ENCODE measurements at regions not wholly inside any gene's neighbourhood (a gene's known extent, or its start where the extent isn't known, plus 50 kb on each side); places are given as distances from the start of the nearest gene placed in this dataset.

GRCh38 chr4:111174331-111174730 lies 551.5 kb upstream of the PITX2 start:
- H3K4me3 ChIP-seq (ENCODE audit: low read length in 2 of 2) = no peak overlapping the region

GRCh38 chr4:111178231-111178630 lies 555.4 kb upstream of the PITX2 start:
- Histone ChIP-seq H3K4me3 (ENCODE audit: low read length in 2 of 2) (no peak overlapping the region), H3K36me3 (ENCODE audit: control insufficient read depth in 2 of 2, insufficient read depth in 2 of 2, low read length in 2 of 2) (no peaks in the 10 kb centered on the region), H3K9me3 (ENCODE audit: control insufficient read depth in 2 of 2, low read length in 2 of 2) (no peaks in the 10 kb centered on the region), H3K27me3 (ENCODE audit: control insufficient read depth in 2 of 2, insufficient read depth in 2 of 2, low read length in 2 of 2) (no peaks in the 10 kb centered on the region), H3K4me1 (ENCODE audit: control insufficient read depth in 2 of 2, insufficient read depth in 2 of 2, low read length in 2 of 2) (no peaks in the 10 kb centered on the region), H3K9ac (ENCODE audit: low read depth in 1 of 2, low read length in 2 of 2) (no peak overlapping the region), H3K27ac (ENCODE audit: low read depth in 2 of 2, low read length in 2 of 2) (no peak overlapping the region)

More at GRCh38 chr4:111174331-111174730, 551.5 kb upstream of the PITX2 start:
- H3K36me3 ChIP-seq (ENCODE audit: control insufficient read depth in 2 of 2, insufficient read depth in 2 of 2, low read length in 2 of 2) = no peaks in the 10 kb centered on the region
- H3K27ac ChIP-seq (ENCODE audit: low read depth in 2 of 2, low read length in 2 of 2) = no peak overlapping the region
- no peaks in the 10 kb centered on the region for H3K27me3 ChIP-seq (ENCODE audit: control insufficient read depth in 2 of 2, insufficient read depth in 2 of 2, low read length in 2 of 2)
- no peaks in the 10 kb centered on the region for H3K9me3 ChIP-seq (ENCODE audit: control insufficient read depth in 2 of 2, low read length in 2 of 2)
- no peak overlapping the region for H3K9ac ChIP-seq (ENCODE audit: low read depth in 1 of 2, low read length in 2 of 2)
- no peaks in the 10 kb centered on the region for H3K4me1 ChIP-seq (ENCODE audit: control insufficient read depth in 2 of 2, insufficient read depth in 2 of 2, low read length in 2 of 2)

GRCh38 chr4:111187108-111187507 lies 564.2 kb upstream of the PITX2 start:
- Histone ChIP-seq H3K4me1 (ENCODE audit: control insufficient read depth in 2 of 2, insufficient read depth in 2 of 2, low read length in 2 of 2) (no peaks in the 10 kb centered on the region), H3K4me3 (ENCODE audit: low read length in 2 of 2) (no peak overlapping the region), H3K27me3 (ENCODE audit: control insufficient read depth in 2 of 2, insufficient read depth in 2 of 2, low read length in 2 of 2) (no peaks in the 10 kb centered on the region), H3K27ac (ENCODE audit: low read depth in 2 of 2, low read length in 2 of 2) (no peak overlapping the region), H3K9ac (ENCODE audit: low read depth in 1 of 2, low read length in 2 of 2) (no peak overlapping the region), H3K9me3 (ENCODE audit: control insufficient read depth in 2 of 2, low read length in 2 of 2) (no peaks in the 10 kb centered on the region), H3K36me3 (ENCODE audit: control insufficient read depth in 2 of 2, insufficient read depth in 2 of 2, low read length in 2 of 2) (no peaks in the 10 kb centered on the region)

GRCh38 chr4:111198446-111198845 lies 575.6 kb upstream of the PITX2 start:
- Histone ChIP-seq H3K9me3 (ENCODE audit: control insufficient read depth in 2 of 2, low read length in 2 of 2) (no peaks in the 10 kb centered on the region), H3K27me3 (ENCODE audit: control insufficient read depth in 2 of 2, insufficient read depth in 2 of 2, low read length in 2 of 2) (no peaks in the 10 kb centered on the region), H3K4me1 (ENCODE audit: control insufficient read depth in 2 of 2, insufficient read depth in 2 of 2, low read length in 2 of 2) (no peaks in the 10 kb centered on the region), H3K27ac (ENCODE audit: low read depth in 2 of 2, low read length in 2 of 2) (no peak overlapping the region), H3K36me3 (ENCODE audit: control insufficient read depth in 2 of 2, insufficient read depth in 2 of 2, low read length in 2 of 2) (no peaks in the 10 kb centered on the region), H3K9ac (ENCODE audit: low read depth in 1 of 2, low read length in 2 of 2) (no peak overlapping the region), H3K4me3 (ENCODE audit: low read length in 2 of 2) (no peak overlapping the region)

- no peak overlapping the region for H3K9ac ChIP-seq (ENCODE audit: low read depth in 1 of 2, low read length in 2 of 2)
- no peak overlapping the region for H3K27ac ChIP-seq (ENCODE audit: low read depth in 2 of 2, low read length in 2 of 2)
- no peaks in the 10 kb centered on the region for H3K4me1 ChIP-seq (ENCODE audit: control insufficient read depth in 2 of 2, insufficient read depth in 2 of 2, low read length in 2 of 2)
- no peaks in the 10 kb centered on the region for H3K9me3 ChIP-seq (ENCODE audit: control insufficient read depth in 2 of 2, low read length in 2 of 2)
- no peaks in the 10 kb centered on the region for H3K36me3 ChIP-seq (ENCODE audit: control insufficient read depth in 2 of 2, insufficient read depth in 2 of 2, low read length in 2 of 2)
- no peaks in the 10 kb centered on the region for H3K27me3 ChIP-seq (ENCODE audit: control insufficient read depth in 2 of 2, insufficient read depth in 2 of 2, low read length in 2 of 2)
- H3K4me3 ChIP-seq (ENCODE audit: low read length in 2 of 2) = no peak overlapping the region
Measured at GRCh38 chr4:111204797-111205196, 581.9 kb upstream of the PITX2 start.

GRCh38 chr4:111208970-111209369 lies 586.1 kb upstream of the PITX2 start:
- H3K27ac ChIP-seq (ENCODE audit: low read depth in 2 of 2, low read length in 2 of 2) = no peak overlapping the region
- H3K4me1 ChIP-seq (ENCODE audit: control insufficient read depth in 2 of 2, insufficient read depth in 2 of 2, low read length in 2 of 2) = no peaks in the 10 kb centered on the region
- no peak overlapping the region for H3K9ac ChIP-seq (ENCODE audit: low read depth in 1 of 2, low read length in 2 of 2)
- H3K27me3 ChIP-seq (ENCODE audit: control insufficient read depth in 2 of 2, insufficient read depth in 2 of 2, low read length in 2 of 2) = no peaks in the 10 kb centered on the region
- no peaks in the 10 kb centered on the region for H3K9me3 ChIP-seq (ENCODE audit: control insufficient read depth in 2 of 2, low read length in 2 of 2)
- no peak overlapping the region for H3K4me3 ChIP-seq (ENCODE audit: low read length in 2 of 2)
- no peaks in the 10 kb centered on the region for H3K36me3 ChIP-seq (ENCODE audit: control insufficient read depth in 2 of 2, insufficient read depth in 2 of 2, low read length in 2 of 2)

GRCh38 chr4:111209706-111210105 lies 586.8 kb upstream of the PITX2 start:
- Histone ChIP-seq H3K4me3 (ENCODE audit: low read length in 2 of 2) (no peak overlapping the region), H3K27me3 (ENCODE audit: control insufficient read depth in 2 of 2, insufficient read depth in 2 of 2, low read length in 2 of 2) (no peaks in the 10 kb centered on the region), H3K27ac (ENCODE audit: low read depth in 2 of 2, low read length in 2 of 2) (no peak overlapping the region), H3K4me1 (ENCODE audit: control insufficient read depth in 2 of 2, insufficient read depth in 2 of 2, low read length in 2 of 2) (no peaks in the 10 kb centered on the region), H3K9ac (ENCODE audit: low read depth in 1 of 2, low read length in 2 of 2) (no peak overlapping the region), H3K36me3 (ENCODE audit: control insufficient read depth in 2 of 2, insufficient read depth in 2 of 2, low read length in 2 of 2) (no peaks in the 10 kb centered on the region), H3K9me3 (ENCODE audit: control insufficient read depth in 2 of 2, low read length in 2 of 2) (no peaks in the 10 kb centered on the region)

GRCh38 chr4:111210595-111210994 lies 587.7 kb upstream of the PITX2 start:
- Histone ChIP-seq H3K9me3 (ENCODE audit: control insufficient read depth in 2 of 2, low read length in 2 of 2) (no peaks in the 10 kb centered on the region), H3K36me3 (ENCODE audit: control insufficient read depth in 2 of 2, insufficient read depth in 2 of 2, low read length in 2 of 2) (no peaks in the 10 kb centered on the region), H3K4me3 (ENCODE audit: low read length in 2 of 2) (no peak overlapping the region), H3K27ac (ENCODE audit: low read depth in 2 of 2, low read length in 2 of 2) (no peak overlapping the region), H3K27me3 (ENCODE audit: control insufficient read depth in 2 of 2, insufficient read depth in 2 of 2, low read length in 2 of 2) (no peaks in the 10 kb centered on the region), H3K9ac (ENCODE audit: low read depth in 1 of 2, low read length in 2 of 2) (no peak overlapping the region), H3K4me1 (ENCODE audit: control insufficient read depth in 2 of 2, insufficient read depth in 2 of 2, low read length in 2 of 2) (no peaks in the 10 kb centered on the region)

- Histone ChIP-seq H3K4me3 (ENCODE audit: low read length in 2 of 2) (no peak overlapping the region), H3K9me3 (ENCODE audit: control insufficient read depth in 2 of 2, low read length in 2 of 2) (no peaks in the 10 kb centered on the region), H3K36me3 (ENCODE audit: control insufficient read depth in 2 of 2, insufficient read depth in 2 of 2, low read length in 2 of 2) (no peaks in the 10 kb centered on the region), H3K27ac (ENCODE audit: low read depth in 2 of 2, low read length in 2 of 2) (no peak overlapping the region), H3K4me1 (ENCODE audit: control insufficient read depth in 2 of 2, insufficient read depth in 2 of 2, low read length in 2 of 2) (no peaks in the 10 kb centered on the region), H3K9ac (ENCODE audit: low read depth in 1 of 2, low read length in 2 of 2) (no peak overlapping the region), H3K27me3 (ENCODE audit: control insufficient read depth in 2 of 2, insufficient read depth in 2 of 2, low read length in 2 of 2) (no peaks in the 10 kb centered on the region)
Measured at GRCh38 chr4:111213531-111213930, 590.7 kb upstream of the PITX2 start.

- no peaks in the 10 kb centered on the region for H3K9me3 ChIP-seq (ENCODE audit: control insufficient read depth in 2 of 2, low read length in 2 of 2)
Measured at GRCh38 chr4:111214371-111214770, 591.5 kb upstream of the PITX2 start.

GRCh38 chr4:111215755-111216154 lies 592.9 kb upstream of the PITX2 start:
- Histone ChIP-seq H3K36me3 (ENCODE audit: control insufficient read depth in 2 of 2, insufficient read depth in 2 of 2, low read length in 2 of 2) (no peaks in the 10 kb centered on the region), H3K4me1 (ENCODE audit: control insufficient read depth in 2 of 2, insufficient read depth in 2 of 2, low read length in 2 of 2) (no peaks in the 10 kb centered on the region), H3K27ac (ENCODE audit: low read depth in 2 of 2, low read length in 2 of 2) (no peak overlapping the region), H3K27me3 (ENCODE audit: control insufficient read depth in 2 of 2, insufficient read depth in 2 of 2, low read length in 2 of 2) (no peaks in the 10 kb centered on the region), H3K9ac (ENCODE audit: low read depth in 1 of 2, low read length in 2 of 2) (no peak overlapping the region), H3K9me3 (ENCODE audit: control insufficient read depth in 2 of 2, low read length in 2 of 2) (no peaks in the 10 kb centered on the region), H3K4me3 (ENCODE audit: low read length in 2 of 2) (no peak overlapping the region)

More at GRCh38 chr4:111214371-111214770, 591.5 kb upstream of the PITX2 start:
- H3K27ac ChIP-seq (ENCODE audit: low read depth in 2 of 2, low read length in 2 of 2) = no peak overlapping the region
- H3K27me3 ChIP-seq (ENCODE audit: control insufficient read depth in 2 of 2, insufficient read depth in 2 of 2, low read length in 2 of 2) = no peaks in the 10 kb centered on the region
- H3K36me3 ChIP-seq (ENCODE audit: control insufficient read depth in 2 of 2, insufficient read depth in 2 of 2, low read length in 2 of 2) = no peaks in the 10 kb centered on the region
- no peak overlapping the region for H3K9ac ChIP-seq (ENCODE audit: low read depth in 1 of 2, low read length in 2 of 2)
- no peak overlapping the region for H3K4me3 ChIP-seq (ENCODE audit: low read length in 2 of 2)
- H3K4me1 ChIP-seq (ENCODE audit: control insufficient read depth in 2 of 2, insufficient read depth in 2 of 2, low read length in 2 of 2) = no peaks in the 10 kb centered on the region

All from mucosa of rectum (tissue), 2 donors.